Neural progenitor cell (in vitro differentiated cells): ENCODE measurements at regions not wholly inside any gene's neighbourhood (a gene's known extent, or its start where the extent isn't known, plus 50 kb on each side); places are given as distances from the start of the nearest gene placed in this dataset.

Source experiments
- EZH2 ChIP-seq: fragments of 200-600 bp; sonication (generic); IDR thresholded peaks from 2 replicates; pipeline ENCODE4 v1.6.1; 2017; ENCODE audit warnings: antibody characterized with exemption, mild to moderate bottlenecking, moderate library complexity
- EZH2phosphoT487 ChIP-seq: fragments of 200-600 bp; sonication (generic); IDR thresholded peaks from 2 replicates; pipeline ENCODE4 v1.6.1; 2017; ENCODE audit warnings: antibody characterized with exemption
- TF ChIP-seq, protein P1 (sequence below): fragments of 200-600 bp; sonication (generic); IDR thresholded peaks from 2 replicates; pipeline ENCODE4 v1.5.1; 2017; ENCODE audit warnings: antibody characterized with exemption, mild to moderate bottlenecking

DNA sequence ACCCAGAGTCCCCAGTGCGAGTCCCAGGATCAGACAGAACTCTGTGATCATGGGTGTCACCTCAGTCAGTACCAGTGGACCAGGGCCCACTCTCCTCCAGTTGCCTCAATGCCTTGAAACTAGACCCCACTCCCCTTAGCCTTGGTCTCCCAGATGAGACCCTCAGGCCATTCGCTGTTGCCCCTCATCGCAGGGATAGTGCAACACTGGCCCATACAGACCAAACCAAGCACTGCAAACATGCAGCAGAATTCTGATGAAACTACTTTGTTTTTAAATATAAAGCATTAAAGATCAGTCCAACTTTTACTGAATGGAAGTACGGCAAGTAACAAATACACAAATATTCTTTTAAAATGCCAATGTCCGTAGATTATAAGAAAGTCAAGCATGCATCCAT lies 101.2 kb upstream of the NT5E start:
- TF ChIP-seq, protein P1, sequence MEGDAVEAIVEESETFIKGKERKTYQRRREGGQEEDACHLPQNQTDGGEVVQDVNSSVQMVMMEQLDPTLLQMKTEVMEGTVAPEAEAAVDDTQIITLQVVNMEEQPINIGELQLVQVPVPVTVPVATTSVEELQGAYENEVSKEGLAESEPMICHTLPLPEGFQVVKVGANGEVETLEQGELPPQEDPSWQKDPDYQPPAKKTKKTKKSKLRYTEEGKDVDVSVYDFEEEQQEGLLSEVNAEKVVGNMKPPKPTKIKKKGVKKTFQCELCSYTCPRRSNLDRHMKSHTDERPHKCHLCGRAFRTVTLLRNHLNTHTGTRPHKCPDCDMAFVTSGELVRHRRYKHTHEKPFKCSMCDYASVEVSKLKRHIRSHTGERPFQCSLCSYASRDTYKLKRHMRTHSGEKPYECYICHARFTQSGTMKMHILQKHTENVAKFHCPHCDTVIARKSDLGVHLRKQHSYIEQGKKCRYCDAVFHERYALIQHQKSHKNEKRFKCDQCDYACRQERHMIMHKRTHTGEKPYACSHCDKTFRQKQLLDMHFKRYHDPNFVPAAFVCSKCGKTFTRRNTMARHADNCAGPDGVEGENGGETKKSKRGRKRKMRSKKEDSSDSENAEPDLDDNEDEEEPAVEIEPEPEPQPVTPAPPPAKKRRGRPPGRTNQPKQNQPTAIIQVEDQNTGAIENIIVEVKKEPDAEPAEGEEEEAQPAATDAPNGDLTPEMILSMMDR, result no peak
- TF ChIP-seq EZH2, result no peak
- TF ChIP-seq EZH2phosphoT487, result no peak
